K562 (cell line): ENCODE measurements at regions not wholly inside any gene's neighbourhood (a gene's known extent, or its start where the extent isn't known, plus 50 kb on each side); places are given as distances from the start of the nearest gene placed in this dataset.
"Not testable (repeated sequence)": the region's sequence is repeated elsewhere in the genome, so short reads cannot be mapped to it uniquely, and the experiment has no call there.

Experiments used
- ATF1 ChIP-seq, 2 experiments: fragments of 450-650 bp in 1 of 2; IDR thresholded peaks; 2 replicates each; pipeline ENCODE4 v1.6.1; 2016; ENCODE audit warnings: missing compliant biosample characterization in 1 of 2, missing genetic modification characterization in 1 of 2
- CTBP1 ChIP-seq: fragments of 450-650 bp; IDR thresholded peaks from 2 replicates; pipeline ENCODE4 v1.6.1; 2016; ENCODE audit warnings: borderline replicate concordance
- EHMT2 ChIP-seq: fragments of 450-650 bp; IDR thresholded peaks from 2 replicates; pipeline ENCODE4 v1.6.1; 2018; ENCODE audit warnings: antibody characterized with exemption
- L3MBTL2 ChIP-seq: fragments of 450-650 bp; IDR thresholded peaks from 2 replicates; pipeline ENCODE4 v1.6.1; 2016; ENCODE audit warnings: mild to moderate bottlenecking, moderate library complexity
- MGA ChIP-seq: fragments of 450-650 bp; IDR thresholded peaks from 2 replicates; pipeline ENCODE4 v1.6.1; 2016; ENCODE audit warnings: mild to moderate bottlenecking, moderate library complexity
- NFRKB ChIP-seq: fragments of 450-650 bp; IDR thresholded peaks from 2 replicates; pipeline ENCODE4 v1.6.1; 2016; ENCODE audit warnings: low read depth
- POLR2A ChIP-seq: fragments of 450-650 bp; conservative IDR thresholded peaks from 2 replicates; pipeline ENCODE4 v1.6.1; 2016
- RAD21 ChIP-seq, 2 experiments: fragments of 250-450 bp in 1 of 2; fragments of 450-650 bp in 1 of 2; sonication (Bioruptor Pico) in 1 of 2; formaldehyde crosslinking in 1 of 2; IDR thresholded peaks in 1 of 2; conservative IDR thresholded peaks in 1 of 2; 2 replicates each; pipeline versions ENCODE4 v1.4.0 to v1.8.0; 2020 to 2022; ENCODE audit warnings: mild to moderate bottlenecking in 2 of 2, moderate library complexity in 1 of 2
- YY1 ChIP-seq, 3 experiments: IDR thresholded peaks; 2 replicates each; pipeline ENCODE4 v1.6.1; 2011; ENCODE audit warnings: low read length in 2 of 3, mild to moderate bottlenecking in 2 of 3, moderate library complexity in 2 of 3, borderline replicate concordance in 1 of 3, control low read depth in 1 of 3, low read depth in 1 of 3; ENCODE audit not compliant: insufficient read depth in 3 of 3, insufficient replicate concordance in 2 of 3, control insufficient read depth in 1 of 3, insufficient read length in 1 of 3; ENCODE audit errors: extremely low read depth in 1 of 3
- ZFX ChIP-seq: sonication (generic); formaldehyde crosslinking; IDR thresholded peaks from 2 replicates; pipeline ENCODE4 v1.8.0; 2022; ENCODE audit warnings: mild to moderate bottlenecking, missing genetic modification reagents, moderate library complexity
- TF ChIP-seq, protein P1 (sequence below): fragments of 450-650 bp; IDR thresholded peaks from 2 replicates; pipeline ENCODE4 v1.6.1; 2016

- peak; percentile 57; the same call in 1 of the 2 replicates for TF ChIP-seq MGA
- 0 out of 2 replicates have a peak, but pooled peaks have one; percentile 11 for TF ChIP-seq ZFX (CRISPR knock-in tag)
- peak; percentile 44; the same call in 1 of the 2 replicates for TF ChIP-seq L3MBTL2
- 0 out of 2 replicates have a peak, but pooled peaks have one; percentile 22 for TF ChIP-seq CTBP1
- TF ChIP-seq ATF1 (CRISPR knock-in tag; IDR thresholded peaks at IDR 0.05): not testable (repeated sequence)
- 0 out of 2 replicates have a peak, but pooled peaks have one; percentile 16 for TF ChIP-seq ATF1 (tag; IDR thresholded peaks at IDR 0.05)
- peak in 1 of 3 experiments; percentile 69 for TF ChIP-seq YY1 (IDR thresholded peaks at IDR 0.05; ENCODE audit: borderline replicate concordance in 1 of 3, control insufficient read depth in 1 of 3, extremely low read depth in 1 of 3, insufficient read depth in 3 of 3, insufficient read length in 1 of 3, insufficient replicate concordance in 2 of 3, low read depth in 1 of 3, low read length in 2 of 3)
- TF ChIP-seq POLR2A: 0 out of 2 replicates have a peak, but pooled peaks have one; percentile 33
- TF ChIP-seq, protein P1, sequence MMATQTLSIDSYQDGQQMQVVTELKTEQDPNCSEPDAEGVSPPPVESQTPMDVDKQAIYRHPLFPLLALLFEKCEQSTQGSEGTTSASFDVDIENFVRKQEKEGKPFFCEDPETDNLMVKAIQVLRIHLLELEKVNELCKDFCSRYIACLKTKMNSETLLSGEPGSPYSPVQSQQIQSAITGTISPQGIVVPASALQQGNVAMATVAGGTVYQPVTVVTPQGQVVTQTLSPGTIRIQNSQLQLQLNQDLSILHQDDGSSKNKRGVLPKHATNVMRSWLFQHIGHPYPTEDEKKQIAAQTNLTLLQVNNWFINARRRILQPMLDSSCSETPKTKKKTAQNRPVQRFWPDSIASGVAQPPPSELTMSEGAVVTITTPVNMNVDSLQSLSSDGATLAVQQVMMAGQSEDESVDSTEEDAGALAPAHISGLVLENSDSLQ: 0 out of 2 replicates have a peak, but pooled peaks have one; percentile 13
- peak in 1 of 2 experiments; percentile 34; a peak in 2 of 4 replicates for TF ChIP-seq RAD21 (CRISPR knock-in tag; conservative IDR thresholded peaks at IDR 0.05 in 1 of 2, IDR thresholded peaks at IDR 0.05 in 1 of 2)
- TF ChIP-seq NFRKB: peak; percentile 64; the same call in 1 of the 2 replicates
- 0 out of 2 replicates have a peak, but pooled peaks have one; percentile 41 for TF ChIP-seq EHMT2
These were observed 67.8 kb upstream of the OSBPL3 start (continued) for GRCh38 chr7:25047571-25048443.
